NOMO-1 (cell line): ENCODE measurements at regions not wholly inside any gene's neighbourhood (a gene's known extent, or its start where the extent isn't known, plus 50 kb on each side); places are given as distances from the start of the nearest gene placed in this dataset.

Experiments
- DNase-seq, 2 experiments: peaks; one replicate each; lab custom pipeline; 2025; ENCODE audit not compliant: unreplicated experiment in 2 of 2; lab: John Stamatoyannopoulos, UW

GRCh38 chr6:126603410-126603809, 263.5 kb downstream of the CENPW start:
- no peak for DNase-seq

- no peak for DNase-seq
These were observed 265.2 kb downstream of the CENPW start for GRCh38 chr6:126605089-126605488.

GRCh38 chr6:126607289-126607688, 267.4 kb downstream of the CENPW start:
- DNase-seq, result no peak

- DNase-seq, result no peak
These were observed 268.8 kb downstream of the CENPW start for GRCh38 chr6:126608681-126609080.

GRCh38 chr6:126614642-126615504, 275.0 kb downstream of the CENPW start:
- no peak for DNase-seq

- no peak for DNase-seq
These were observed 277.0 kb downstream of the CENPW start for GRCh38 chr6:126616866-126617265.

GRCh38 chr6:126618639-126619343, 278.9 kb downstream of the CENPW start:
- no peak for DNase-seq

- DNase-seq, result no peak
These were observed 280.8 kb downstream of the CENPW start for GRCh38 chr6:126620719-126621118.

GRCh38 chr6:126625019-126625418, 285.1 kb downstream of the CENPW start:
- DNase-seq, result no peak

GRCh38 chr6:126628125-126628524, 288.2 kb downstream of the CENPW start:
- no peak for DNase-seq

- no peak for DNase-seq
These were observed 291.4 kb downstream of the CENPW start for GRCh38 chr6:126631363-126631762.

GRCh38 chr6:126632271-126632670, 292.4 kb downstream of the CENPW start:
- no peak for DNase-seq

GRCh38 chr6:126633373-126633772, 293.5 kb downstream of the CENPW start:
- DNase-seq, result no peak

GRCh38 chr6:126640356-126640755, 300.4 kb downstream of the CENPW start:
- DNase-seq, result no peak

GRCh38 chr6:126640921-126641320, 301.0 kb downstream of the CENPW start:
- no peak for DNase-seq

- DNase-seq, result no peak
These were observed 301.7 kb downstream of the CENPW start for GRCh38 chr6:126641641-126642040.

- no peak for DNase-seq
These were observed 303.4 kb downstream of the CENPW start for GRCh38 chr6:126643352-126643751.

- no peak for DNase-seq
These were observed 311.0 kb downstream of the CENPW start for GRCh38 chr6:126650931-126651330.

- peak in 1 of 2 experiments; percentile 14 for DNase-seq
These were observed 317.8 kb downstream of the CENPW start for GRCh38 chr6:126657561-126658175.

- no peak for DNase-seq
These were observed 320.5 kb downstream of the CENPW start for GRCh38 chr6:126660376-126660775.

- DNase-seq, result no peak
These were observed 321.7 kb downstream of the CENPW start for GRCh38 chr6:126661646-126662045.

GRCh38 chr6:126662966-126663365, 323.1 kb downstream of the CENPW start:
- DNase-seq, result no peak
